Naive thymus-derived CD8-positive, alpha-beta T cell (primary cell): ENCODE measurements at regions not wholly inside any gene's neighbourhood (a gene's known extent, or its start where the extent isn't known, plus 50 kb on each side); places are given as distances from the start of the nearest gene placed in this dataset.

Experiments
- ATAC-seq, 2 donors: fragments of 150-1000 bp; cut with Tn5 transposase in 1 of 2; sonication (Bioruptor Pico), chemical (Tn5 transposase) in 1 of 2; 1 replicate in 1 of 2; 2 replicates in 1 of 2; pipeline ENCODE4 v1.10.0; 2021; ENCODE audit warnings: mild to moderate bottlenecking in 2 of 2, moderate library complexity in 2 of 2
- POLR2A ChIA-PET: fragments of 350-600 bp; sonication (Branson Sonifier 250); formaldehyde crosslinking; loops from one replicate; lab custom pipeline; 2021; ENCODE audit warnings: antibody characterized with exemption; lab: Charles Lee
- DNase-seq, 10 donors: peaks; one replicate each; pipeline versions ENCODE4 v3.0.0 to v3.0.0-alpha.2; 2020 to 2022
- H3K27ac Mint-ChIP-seq, 10 donors: one replicate each; pipeline ENCODE4 v1.8.0; 2020 to 2022; ENCODE audit warnings: mild to moderate bottlenecking in 10 of 10, mixed read lengths in 10 of 10, moderate library complexity in 4 of 10, inconsistent platforms in 1 of 10
- H3K27me3 Mint-ChIP-seq, 5 donors: one replicate each; pipeline ENCODE4 v1.8.0; 2021 to 2022; ENCODE audit warnings: mixed read lengths in 5 of 5
- H3K36me3 Mint-ChIP-seq, 3 donors: one replicate each; pipeline ENCODE4 v1.8.0; 2020 to 2022; ENCODE audit warnings: mixed read lengths in 3 of 3, mild to moderate bottlenecking in 2 of 3, inconsistent platforms in 1 of 3
- H3K4me1 Mint-ChIP-seq, 4 donors: one replicate each; pipeline ENCODE4 v1.8.0; 2021 to 2022; ENCODE audit warnings: mixed read lengths in 4 of 4
- H3K4me3 Mint-ChIP-seq, 10 donors: one replicate each; pipeline ENCODE4 v1.8.0; 2020 to 2022; ENCODE audit warnings: mild to moderate bottlenecking in 10 of 10, mixed read lengths in 10 of 10, moderate library complexity in 6 of 10, inconsistent platforms in 1 of 10
- H3K9me3 Mint-ChIP-seq, 9 donors: one replicate each; pipeline ENCODE4 v1.8.0; 2020 to 2022; ENCODE audit warnings: mixed read lengths in 9 of 9, mild to moderate bottlenecking in 3 of 9, inconsistent platforms in 1 of 9, moderate library complexity in 1 of 9

DNA sequence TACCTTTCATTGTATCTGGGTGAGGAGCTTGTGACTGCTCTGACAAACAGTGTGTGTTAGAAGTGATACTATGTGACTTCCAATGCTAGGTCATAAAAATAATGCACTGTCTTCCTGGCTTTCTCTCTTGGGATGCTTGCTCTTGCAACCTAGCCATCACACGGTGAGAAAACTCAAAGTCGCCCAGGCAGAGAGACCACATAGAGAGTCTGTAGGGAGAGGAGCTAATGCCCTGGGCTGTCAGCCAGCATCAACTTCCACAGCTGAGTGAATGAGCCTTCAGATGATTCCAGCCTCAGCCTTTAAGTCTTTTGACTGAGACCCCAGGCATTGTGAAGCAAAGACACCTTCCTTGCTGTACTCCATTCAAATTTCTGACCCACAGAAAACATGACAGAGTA, 220.6 kb upstream of the SGO1 start:
- H3K27me3 Mint-ChIP-seq, result peaks cover 0 to 2% (median 0%) of the 10 kb centered on the region in 5 donors
- no peaks in the 10 kb centered on the region for H3K9me3 Mint-ChIP-seq
- no peak for DNase-seq
- no peak overlapping the region for H3K27ac Mint-ChIP-seq
- H3K4me3 Mint-ChIP-seq, result no peak overlapping the region
- POLR2A ChIA-PET, result no interaction called here
- H3K4me1 Mint-ChIP-seq, result no peaks in the 10 kb centered on the region
- no peaks in the 10 kb centered on the region for H3K36me3 Mint-ChIP-seq
- no peak for ATAC-seq

DNA sequence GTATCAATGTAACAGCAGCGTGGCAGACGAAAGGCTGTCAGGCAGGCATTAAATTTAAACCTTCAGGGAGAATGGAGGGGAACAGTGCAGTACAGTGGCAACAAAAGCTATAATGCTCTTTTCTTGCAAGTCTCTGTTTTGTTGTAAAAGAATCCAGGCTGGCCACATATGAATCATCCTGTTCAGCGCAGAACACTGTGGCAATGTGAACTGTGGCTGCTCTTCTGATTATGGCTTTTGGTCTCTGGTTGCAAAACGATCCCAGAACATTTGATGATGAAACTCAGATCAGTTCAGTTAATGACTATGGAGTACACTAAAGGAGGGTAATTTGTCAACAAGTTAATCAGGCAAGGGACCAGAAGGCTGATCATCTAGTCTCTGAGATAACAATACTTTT, 219.7 kb upstream of the SGO1 start:
- DNase-seq (no peak), ATAC-seq (no peak)
- Mint-ChIP-seq H3K27me3 (peaks cover 0 to 2% (median 0%) of the 10 kb centered on the region in 5 donors), H3K4me1 (no peaks in the 10 kb centered on the region), H3K36me3 (no peaks in the 10 kb centered on the region), H3K9me3 (no peaks in the 10 kb centered on the region), H3K27ac (no peak overlapping the region), H3K4me3 (no peak overlapping the region)
- POLR2A ChIA-PET, result no interaction called here

DNA sequence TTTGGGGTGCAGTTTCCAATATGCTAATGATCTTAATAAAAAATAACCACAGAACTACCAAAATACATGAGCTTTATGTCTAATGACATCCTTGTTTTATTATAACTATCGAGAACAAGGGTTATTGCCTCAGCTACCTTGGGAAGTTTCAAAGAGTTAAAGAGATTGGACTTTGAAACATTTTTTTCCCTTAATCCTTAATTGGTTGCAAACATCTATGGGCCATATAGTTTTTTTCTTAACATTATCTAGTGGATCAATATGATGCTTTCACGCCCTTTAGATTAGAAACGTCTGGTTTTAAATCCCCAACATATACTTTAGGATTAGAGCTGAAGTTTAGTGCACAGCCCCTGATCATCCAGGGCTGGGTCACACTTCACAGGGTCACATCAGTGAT, 219.2 kb upstream of the SGO1 start:
- no peaks in the 10 kb centered on the region for H3K36me3 Mint-ChIP-seq
- H3K27ac Mint-ChIP-seq, result no peak overlapping the region
- no peak for DNase-seq
- POLR2A ChIA-PET, result no interaction called here
- peaks cover 0 to 2% (median 0%) of the 10 kb centered on the region in 5 donors for H3K27me3 Mint-ChIP-seq
- H3K4me1 Mint-ChIP-seq, result no peaks in the 10 kb centered on the region
- H3K9me3 Mint-ChIP-seq, result no peaks in the 10 kb centered on the region
- no peak for ATAC-seq
- no peak overlapping the region for H3K4me3 Mint-ChIP-seq

DNA sequence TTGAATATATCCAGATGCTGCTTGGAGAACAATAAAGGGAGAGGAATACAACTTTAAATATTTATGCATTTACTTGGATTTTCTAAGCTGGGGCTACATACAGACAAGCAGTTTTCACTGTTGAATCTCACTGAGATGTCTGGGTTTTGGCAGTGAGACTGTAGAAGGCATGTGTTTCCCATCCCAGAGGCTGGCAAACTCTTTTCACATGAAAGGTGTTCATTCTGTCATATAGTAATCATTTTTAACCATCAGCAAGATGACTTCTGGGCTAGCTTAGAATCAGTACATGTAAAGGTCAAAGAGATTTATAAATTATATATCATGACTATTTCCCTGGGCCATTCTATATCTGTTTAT, 218.7 kb upstream of the SGO1 start:
- no peak for DNase-seq
- no peaks in the 10 kb centered on the region for H3K36me3 Mint-ChIP-seq
- no peaks in the 10 kb centered on the region for H3K27me3 Mint-ChIP-seq
- POLR2A ChIA-PET, result no interaction called here
- H3K4me3 Mint-ChIP-seq, result no peak overlapping the region
- H3K9me3 Mint-ChIP-seq, result no peaks in the 10 kb centered on the region
- ATAC-seq, result no peak
- no peak overlapping the region for H3K27ac Mint-ChIP-seq
- no peaks in the 10 kb centered on the region for H3K4me1 Mint-ChIP-seq

DNA sequence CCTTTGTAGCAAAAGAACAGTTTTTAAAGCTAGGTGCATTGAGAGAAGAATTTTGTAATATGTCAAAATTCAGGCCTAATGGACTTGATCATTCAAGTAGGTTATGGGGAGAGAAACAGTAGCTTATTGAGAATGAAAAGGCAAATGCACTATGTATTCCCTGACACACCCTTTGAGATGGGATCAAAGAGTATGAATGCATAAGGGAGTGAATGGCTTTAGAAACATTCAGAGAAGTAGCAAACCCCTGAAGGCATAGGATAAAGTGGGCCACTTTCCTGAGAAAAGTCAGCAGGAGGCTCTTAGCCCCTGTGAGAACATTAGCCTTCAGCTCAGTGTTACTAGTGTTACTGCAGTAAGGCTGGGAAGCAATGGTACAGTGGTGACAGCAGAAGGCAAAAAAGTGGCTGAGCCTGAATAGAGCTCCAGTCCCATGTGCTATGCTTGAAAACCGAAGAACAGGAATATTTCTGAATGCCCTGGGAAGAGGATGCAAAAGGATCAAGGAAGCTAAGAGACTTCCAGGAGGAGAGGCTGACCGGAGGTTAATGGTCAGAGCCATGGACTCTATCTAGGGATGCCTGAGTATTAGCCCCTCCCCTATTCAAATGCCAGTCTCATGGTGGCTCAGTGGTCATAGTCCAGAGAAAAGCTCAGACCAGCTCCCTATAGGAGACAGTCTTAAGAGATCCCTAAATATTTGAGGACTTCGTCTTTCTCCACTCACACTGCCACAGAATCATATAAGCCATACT, 218.2 kb upstream of the SGO1 start:
- no peaks in the 10 kb centered on the region for H3K9me3 Mint-ChIP-seq
- no peak overlapping the region for H3K4me3 Mint-ChIP-seq
- POLR2A ChIA-PET, result no interaction called here
- no peak overlapping the region for H3K27ac Mint-ChIP-seq
- ATAC-seq (no peak), DNase-seq (no peak)
- H3K27me3 Mint-ChIP-seq, result no peaks in the 10 kb centered on the region
- H3K4me1 Mint-ChIP-seq, result no peaks in the 10 kb centered on the region
- no peaks in the 10 kb centered on the region for H3K36me3 Mint-ChIP-seq

DNA sequence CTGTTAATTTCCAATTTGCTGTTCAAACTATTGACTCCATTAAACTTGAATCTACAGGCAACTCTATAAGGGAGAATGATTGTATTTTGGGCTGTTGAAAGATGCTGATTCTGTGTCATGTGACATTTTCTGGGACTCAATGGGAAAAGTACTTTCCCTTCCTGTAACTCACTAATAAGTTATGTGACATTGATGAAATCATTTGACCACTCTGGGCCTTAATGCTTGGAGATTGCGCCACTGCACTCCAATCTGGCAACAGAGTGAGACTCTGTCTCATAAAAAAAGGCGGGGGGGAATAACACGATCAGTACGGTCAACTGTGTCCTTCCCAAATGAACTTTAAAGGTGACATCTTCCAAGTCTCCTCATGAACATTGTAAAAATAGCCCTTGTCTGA, 215.2 kb upstream of the SGO1 start:
- Mint-ChIP-seq H3K4me3 (no peak overlapping the region), H3K4me1 (no peaks in the 10 kb centered on the region), H3K9me3 (no peaks in the 10 kb centered on the region), H3K36me3 (no peaks in the 10 kb centered on the region), H3K27me3 (no peaks in the 10 kb centered on the region), H3K27ac (no peak overlapping the region)
- ATAC-seq, result no peak
- POLR2A ChIA-PET, result no interaction called here
- no peak for DNase-seq

DNA sequence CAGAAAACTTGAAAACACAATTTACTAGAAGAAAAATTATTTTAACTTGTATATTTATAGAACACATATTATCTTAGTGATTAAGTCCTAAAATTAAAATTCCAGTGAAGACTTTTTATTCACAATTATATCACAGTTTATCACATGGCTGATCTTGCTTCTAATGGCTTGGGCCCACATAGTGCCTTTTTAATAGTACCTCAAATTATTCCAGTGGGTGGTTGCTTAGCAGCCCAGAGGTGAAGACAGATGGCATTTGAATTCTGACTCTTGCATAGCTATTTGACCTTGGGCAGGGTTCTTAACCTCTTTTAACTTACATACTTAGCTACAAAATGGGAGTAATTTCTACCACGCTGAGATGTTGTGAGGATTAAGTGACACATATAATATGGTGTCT, 214.7 kb upstream of the SGO1 start:
- DNase-seq (no peak), ATAC-seq (no peak)
- H3K4me1 Mint-ChIP-seq, result no peaks in the 10 kb centered on the region
- H3K36me3 Mint-ChIP-seq, result no peaks in the 10 kb centered on the region
- POLR2A ChIA-PET, result no interaction called here
- H3K27me3 Mint-ChIP-seq, result no peaks in the 10 kb centered on the region
- no peak overlapping the region for H3K27ac Mint-ChIP-seq
- H3K9me3 Mint-ChIP-seq, result no peaks in the 10 kb centered on the region
- H3K4me3 Mint-ChIP-seq, result no peak overlapping the region

DNA sequence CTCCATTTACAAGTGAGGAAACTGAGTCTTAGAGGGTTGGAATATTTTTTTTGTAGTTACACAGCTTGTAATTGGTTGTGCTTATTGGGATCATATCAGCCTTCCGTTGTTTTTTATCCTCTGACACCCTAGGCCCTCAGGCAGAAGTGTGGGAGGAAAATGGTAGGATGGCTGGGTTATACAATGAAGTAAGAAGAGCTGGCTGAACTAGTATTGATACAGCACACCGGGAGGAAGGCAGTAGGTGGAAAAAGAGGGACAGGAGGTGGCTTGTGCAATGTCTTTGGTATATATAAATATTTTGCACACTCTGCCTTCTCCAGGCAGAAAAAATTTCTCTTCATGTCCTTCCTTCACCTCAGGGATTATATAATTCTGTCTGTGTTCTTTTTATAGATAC, 214.3 kb upstream of the SGO1 start:
- Mint-ChIP-seq H3K27me3 (no peaks in the 10 kb centered on the region), H3K27ac (no peak overlapping the region), H3K36me3 (no peaks in the 10 kb centered on the region), H3K4me3 (no peak overlapping the region), H3K9me3 (no peaks in the 10 kb centered on the region), H3K4me1 (no peaks in the 10 kb centered on the region)
- ATAC-seq, result no peak
- DNase-seq, result no peak
- POLR2A ChIA-PET, result no interaction called here

DNA sequence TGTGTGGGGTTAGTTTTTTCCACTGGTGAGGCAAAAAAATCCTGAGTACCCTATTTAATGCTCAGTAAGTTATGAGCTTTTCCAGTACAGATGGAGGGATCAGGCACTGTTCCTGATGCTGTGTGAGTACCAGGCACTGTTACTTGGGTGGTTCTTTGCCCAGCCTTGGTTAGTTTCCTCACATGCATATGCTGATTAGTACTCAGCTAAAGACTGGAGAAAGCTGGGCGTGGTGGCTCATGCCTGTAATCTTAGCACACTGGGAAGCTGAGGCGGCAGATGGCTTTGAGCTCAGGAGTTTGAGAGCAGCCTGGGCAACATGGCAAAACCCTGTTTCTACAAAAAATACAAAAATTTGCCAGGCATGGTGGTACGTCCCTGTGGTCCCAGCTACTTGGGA, 210.3 kb upstream of the SGO1 start:
- Mint-ChIP-seq H3K27ac (no peak overlapping the region), H3K9me3 (peaks cover 0 to 3% (median 0%) of the 10 kb centered on the region in 9 donors), H3K4me1 (no peaks in the 10 kb centered on the region), H3K36me3 (no peaks in the 10 kb centered on the region), H3K4me3 (no peak overlapping the region), H3K27me3 (no peaks in the 10 kb centered on the region)
- ATAC-seq (no peak), DNase-seq (no peak)
- POLR2A ChIA-PET, result no interaction called here

DNA sequence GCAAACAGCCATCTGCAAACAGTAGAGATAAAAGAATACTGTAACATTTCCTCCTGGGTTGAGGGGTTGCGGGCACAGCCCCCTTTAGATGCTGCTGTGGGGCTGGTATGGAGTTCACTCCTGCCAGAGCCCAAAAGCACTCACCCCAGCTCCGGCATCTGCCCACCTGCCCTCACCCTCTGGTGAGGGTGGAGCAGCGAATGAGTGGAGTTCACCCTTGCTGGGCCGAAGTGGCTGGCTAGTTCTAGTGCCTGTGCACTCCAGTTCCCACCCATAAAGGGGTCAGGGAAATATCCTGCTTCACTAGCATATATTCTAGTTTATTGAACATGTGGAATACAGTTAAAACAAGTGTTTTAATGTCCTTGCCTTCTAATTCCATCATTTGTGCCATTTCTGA, 209.7 kb upstream of the SGO1 start:
- peak overlapping the region in 1 of 10 donors; percentile 44 for H3K27ac Mint-ChIP-seq
- peaks cover 0 to 3% (median 0%) of the 10 kb centered on the region in 9 donors for H3K9me3 Mint-ChIP-seq
- ATAC-seq, result no peak
- no peak overlapping the region for H3K4me3 Mint-ChIP-seq
- no peaks in the 10 kb centered on the region for H3K36me3 Mint-ChIP-seq
- no peaks in the 10 kb centered on the region for H3K27me3 Mint-ChIP-seq
- no peaks in the 10 kb centered on the region for H3K4me1 Mint-ChIP-seq
- POLR2A ChIA-PET, result no interaction called here
- no peak for DNase-seq

DNA sequence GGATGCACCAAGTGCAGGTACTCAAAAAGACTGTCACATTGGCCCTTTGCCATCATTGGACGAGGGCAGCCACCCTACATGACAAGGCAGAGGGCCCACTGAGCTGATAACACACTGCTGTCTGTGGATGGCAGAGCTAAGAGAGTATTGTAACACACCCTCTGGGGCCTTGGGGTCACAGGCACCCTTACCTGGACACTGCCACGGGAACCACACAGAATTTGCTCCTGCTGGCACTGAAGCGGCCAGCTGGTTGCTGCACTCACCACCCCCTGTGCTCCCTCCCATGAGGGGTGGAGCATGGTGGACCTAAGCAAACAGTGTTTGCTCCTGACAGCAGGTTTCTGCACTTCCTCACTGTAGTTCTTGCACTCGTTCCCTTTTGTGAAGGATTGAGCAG, 208.2 kb upstream of the SGO1 start:
- H3K4me1 Mint-ChIP-seq, result no peaks in the 10 kb centered on the region
- H3K27me3 Mint-ChIP-seq, result no peaks in the 10 kb centered on the region
- no peak for DNase-seq
- H3K4me3 Mint-ChIP-seq, result no peak overlapping the region
- POLR2A ChIA-PET, result no interaction called here
- no peaks in the 10 kb centered on the region for H3K36me3 Mint-ChIP-seq
- no peak for ATAC-seq
- no peak overlapping the region for H3K27ac Mint-ChIP-seq
- peaks cover 0 to 3% (median 0%) of the 10 kb centered on the region in 9 donors for H3K9me3 Mint-ChIP-seq

DNA sequence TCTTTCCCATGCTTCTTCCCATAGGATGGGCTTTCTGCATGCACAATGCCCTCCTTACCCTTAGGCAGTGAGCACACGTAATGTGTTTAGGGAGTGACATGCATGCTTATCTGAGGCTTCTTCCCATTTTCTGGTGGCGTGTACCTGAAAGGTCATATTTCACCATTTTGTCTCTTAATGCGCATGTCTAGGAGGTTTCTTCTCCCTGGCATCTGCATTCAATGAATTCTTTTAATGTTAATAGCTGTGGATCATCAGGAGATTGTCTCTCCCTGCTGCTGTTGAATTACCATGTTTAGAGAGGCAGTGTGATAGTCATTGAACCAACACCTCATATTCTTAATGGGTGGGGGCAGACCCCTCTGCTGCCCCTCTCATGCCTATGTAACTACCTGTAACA, 205.6 kb upstream of the SGO1 start:
- Mint-ChIP-seq H3K27me3 (no peaks in the 10 kb centered on the region), H3K27ac (no peak overlapping the region), H3K4me1 (no peaks in the 10 kb centered on the region), H3K9me3 (peaks cover 0 to 3% (median 0%) of the 10 kb centered on the region in 9 donors), H3K36me3 (peaks cover 0 to 1% (median 0%) of the 10 kb centered on the region in 3 donors), H3K4me3 (no peak overlapping the region)
- POLR2A ChIA-PET, result no interaction called here
- DNase-seq (no peak), ATAC-seq (no peak)

DNA sequence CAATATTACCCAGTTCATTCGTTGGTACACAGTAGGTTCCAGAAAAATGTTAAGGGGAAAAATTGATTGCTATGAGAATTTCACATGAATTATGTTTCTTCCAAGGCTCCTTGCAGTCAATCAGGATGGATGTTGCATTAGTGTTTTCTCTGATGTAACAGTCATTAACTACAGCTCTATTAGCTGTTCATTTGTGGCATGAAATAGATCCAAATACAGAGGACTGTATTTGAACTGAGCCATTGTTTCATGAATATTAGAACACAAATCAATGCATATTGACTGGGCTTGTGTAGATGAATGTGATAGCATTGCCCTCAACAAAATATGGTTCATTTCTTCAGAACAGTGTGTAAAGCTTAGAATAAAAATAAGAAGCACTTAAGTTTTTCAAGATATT, 203.0 kb upstream of the SGO1 start:
- ATAC-seq (no peak), DNase-seq (no peak)
- H3K27ac Mint-ChIP-seq, result no peak overlapping the region
- POLR2A ChIA-PET, result no interaction called here
- no peaks in the 10 kb centered on the region for H3K4me1 Mint-ChIP-seq
- no peak overlapping the region for H3K4me3 Mint-ChIP-seq
- H3K27me3 Mint-ChIP-seq, result no peaks in the 10 kb centered on the region
- peaks cover 0 to 5% (median 0%) of the 10 kb centered on the region in 3 donors for H3K36me3 Mint-ChIP-seq
- peaks cover 0 to 3% (median 0%) of the 10 kb centered on the region in 9 donors for H3K9me3 Mint-ChIP-seq

DNA sequence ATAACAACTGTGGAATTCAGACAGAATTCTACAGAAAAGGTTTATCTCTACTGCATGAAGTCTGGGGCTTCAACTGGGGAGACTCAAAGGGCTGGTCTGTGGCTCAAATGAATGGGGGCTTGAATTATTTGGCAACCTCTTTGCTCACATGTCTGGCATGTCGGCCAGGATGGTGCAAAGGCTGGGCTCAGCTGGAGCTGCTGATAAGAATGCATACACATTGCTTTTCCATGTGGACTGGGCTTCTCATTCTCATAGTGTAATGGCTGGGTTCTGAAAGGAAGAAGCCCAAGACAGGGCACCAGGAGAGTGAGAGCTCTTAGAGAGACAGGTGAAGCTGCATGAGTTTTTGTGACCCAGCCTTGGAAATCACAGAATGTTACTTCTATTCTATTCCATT, 194.3 kb upstream of the SGO1 start:
- Mint-ChIP-seq H3K36me3 (peaks cover 0 to 2% (median 0%) of the 10 kb centered on the region in 3 donors), H3K4me1 (no peaks in the 10 kb centered on the region), H3K4me3 (no peak overlapping the region), H3K27ac (no peak overlapping the region), H3K27me3 (no peaks in the 10 kb centered on the region), H3K9me3 (no peaks in the 10 kb centered on the region)
- DNase-seq, result no peak
- no peak for ATAC-seq
- POLR2A ChIA-PET, result no interaction called here
